DND-41 (cell line): ENCODE measurements at regions not wholly inside any gene's neighbourhood (a gene's known extent, or its start where the extent isn't known, plus 50 kb on each side); places are given as distances from the start of the nearest gene placed in this dataset.

Experiments
- CTCF ChIP-seq: IDR thresholded peaks from 2 replicates; pipeline ENCODE4 v1.5.1; 2012; ENCODE audit warnings: borderline replicate concordance, low read length, moderate library complexity, mild to moderate bottlenecking; ENCODE audit not compliant: poor library complexity, severe bottlenecking; ENCODE audit errors: extremely low read depth
- EZH2 ChIP-seq: IDR thresholded peaks from 3 replicates; pipeline ENCODE4 v1.6.1; 2012; ENCODE audit warnings: borderline replicate concordance, low read depth, mild to moderate bottlenecking, moderate library complexity, low read length, inconsistent platforms; ENCODE audit not compliant: severe bottlenecking

- TF ChIP-seq CTCF (no peak), EZH2 (no peak)
These were observed 177.3 kb upstream of the KL start for GRCh38 chr13:32838945-32839344.
